GM19043 (cell line): ENCODE measurements at regions not wholly inside any gene's neighbourhood (a gene's known extent, or its start where the extent isn't known, plus 50 kb on each side); places are given as distances from the start of the nearest gene placed in this dataset.

Experiments
- ATAC-seq: cut with Tn5 transposase; IDR thresholded peaks from one replicate; pipeline ENCODE4 v1.9.1; 2021; ENCODE audit warnings: low read depth; ENCODE audit not compliant: unreplicated experiment

- ATAC-seq, result no peak
Measured at GRCh38 chr14:44309331-44309730, 197.8 kb downstream of the FSCB start.

- ATAC-seq, result no peak
Measured at GRCh38 chr14:44300916-44301315, 206.2 kb downstream of the FSCB start.

GRCh38 chr14:44297437-44297836, 209.6 kb downstream of the FSCB start:
- no peak for ATAC-seq

GRCh38 chr14:44291366-44291915, 215.6 kb downstream of the FSCB start:
- no peak for ATAC-seq

GRCh38 chr14:44287858-44288257, 219.2 kb downstream of the FSCB start:
- no peak for ATAC-seq

GRCh38 chr14:44286201-44286600, 220.9 kb downstream of the FSCB start:
- no peak for ATAC-seq

- no peak for ATAC-seq
Measured at GRCh38 chr14:44283836-44284235, 223.2 kb downstream of the FSCB start.

- ATAC-seq, result no peak
Measured at GRCh38 chr14:44279357-44279756, 227.7 kb downstream of the FSCB start.

GRCh38 chr14:44271637-44272036, 235.4 kb downstream of the FSCB start:
- no peak for ATAC-seq

GRCh38 chr14:44271006-44271405, 236.1 kb downstream of the FSCB start:
- no peak for ATAC-seq

- no peak for ATAC-seq
Measured at GRCh38 chr14:44265246-44265645, 241.8 kb downstream of the FSCB start.

- ATAC-seq, result no peak
Measured at GRCh38 chr14:44215660-44216059, 291.4 kb downstream of the FSCB start.

- ATAC-seq, result no peak
Measured at GRCh38 chr14:44211718-44212117, 295.4 kb downstream of the FSCB start.

GRCh38 chr14:44204061-44204835, 302.8 kb downstream of the FSCB start:
- ATAC-seq, result no peak

- no peak for ATAC-seq
Measured at GRCh38 chr14:44180975-44181374, 326.1 kb downstream of the FSCB start.

- ATAC-seq, result no peak
Measured at GRCh38 chr14:44170556-44170955, 336.5 kb downstream of the FSCB start.

- ATAC-seq, result no peak
Measured at GRCh38 chr14:44170101-44170500, 337.0 kb downstream of the FSCB start.

- ATAC-seq, result no peak
Measured at GRCh38 chr14:44168566-44168965, 338.5 kb downstream of the FSCB start.

GRCh38 chr14:44166611-44167010, 340.5 kb downstream of the FSCB start:
- no peak for ATAC-seq

GRCh38 chr14:44165936-44166335, 341.1 kb downstream of the FSCB start:
- ATAC-seq, result no peak

- ATAC-seq, result no peak
Measured at GRCh38 chr14:44165286-44165685, 341.8 kb downstream of the FSCB start.

- no peak for ATAC-seq
Measured at GRCh38 chr14:44163946-44164345, 343.1 kb downstream of the FSCB start.
